ENCODE measurements at regions not wholly inside any gene's neighbourhood (a gene's known extent, or its start where the extent isn't known, plus 50 kb on each side); places are given as distances from the start of the nearest gene placed in this dataset.

DNA sequence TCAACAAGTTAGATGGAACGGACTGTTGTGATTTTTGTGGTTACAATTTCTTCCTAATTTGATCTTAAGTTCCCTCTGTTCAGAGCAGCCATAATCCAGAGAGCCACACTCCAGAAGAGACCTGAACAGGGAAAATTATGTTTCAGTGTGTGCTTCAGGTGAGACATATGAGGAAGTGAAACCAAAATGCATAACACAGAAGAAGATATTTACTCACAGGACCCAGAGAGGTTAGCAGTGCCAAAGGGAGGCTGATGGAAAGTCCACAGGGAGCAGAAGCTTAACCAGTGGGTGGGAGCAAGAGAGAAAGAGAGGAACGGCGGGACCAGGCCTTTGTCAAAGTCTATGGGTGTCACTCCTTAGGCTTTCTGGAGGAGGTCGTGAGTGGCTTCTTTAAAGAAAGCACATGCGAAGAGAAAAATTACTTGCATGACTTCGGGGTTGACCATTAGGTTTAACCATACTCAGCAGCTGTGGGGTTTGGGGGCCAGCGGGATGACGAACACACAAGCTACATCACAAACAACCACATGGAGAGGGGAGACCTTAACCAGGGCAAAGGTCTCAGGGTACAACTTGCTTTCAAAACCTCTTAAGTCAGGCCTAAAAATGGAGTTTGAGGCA is 141.4 kb downstream of the MED10 start:
- TF ChIP-seq EZH2 (IDR thresholded peaks at IDR 0.05; ENCODE audit: insufficient read depth, poor library complexity, severe bottlenecking) (no peak), EZH2phosphoT487 (IDR thresholded peaks at IDR 0.05; ENCODE audit: insufficient read depth, low read depth) (no peak)

Measured in GM23248 (cell line).